ENCODE measurements at regions not wholly inside any gene's neighbourhood (a gene's known extent, or its start where the extent isn't known, plus 50 kb on each side); places are given as distances from the start of the nearest gene placed in this dataset.

DNA sequence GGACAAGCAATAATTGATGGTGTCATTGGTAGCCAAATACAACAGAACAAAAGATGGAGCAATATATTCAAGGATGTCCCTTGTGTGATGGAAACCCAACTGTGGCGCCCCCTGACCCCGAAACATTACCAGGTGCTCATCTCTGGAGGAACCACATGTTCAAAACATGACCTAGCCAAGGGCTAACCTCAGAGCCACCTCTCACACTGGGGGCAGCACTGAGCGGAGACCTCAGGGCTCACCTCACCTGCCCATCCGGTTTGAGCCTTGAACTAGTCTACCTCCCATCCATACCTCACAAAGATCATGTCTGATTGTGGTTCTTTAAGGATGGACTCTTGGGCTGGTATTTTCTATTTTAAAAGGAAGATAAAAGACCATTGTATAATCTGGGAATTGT is 314.4 kb upstream of the CDH7 start:
- Histone ChIP-seq H3F3A (ENCODE audit: low read length, unreplicated experiment) (no peaks in the 10 kb centered on the region), H3K36me3 (ENCODE audit: low read depth, low read length) (no peaks in the 10 kb centered on the region), H3K27ac (ENCODE audit: low read length) (no peak overlapping the region), H3K27me3 (ENCODE audit: low read length) (0 out of 2 replicates have a peak, but pooled peaks cover 3% of the 10 kb centered on the region), H3K9me2 (replicated peaks; ENCODE audit: low read length) (no peaks in the 10 kb centered on the region), H3K4me2 (ENCODE audit: low read length) (no peak overlapping the region), H4K20me1 (ENCODE audit: low read length) (no peaks in the 10 kb centered on the region), H2AFZ (ENCODE audit: low read length) (no peak overlapping the region), H3K9ac (ENCODE audit: low read length) (no peak overlapping the region), H3K9me3 (ENCODE audit: low read length) (no peaks in the 10 kb centered on the region), H3K79me2 (ENCODE audit: low read length) (no peaks in the 10 kb centered on the region), H3K4me1 (ENCODE audit: insufficient read depth, low read length) (no peaks in the 10 kb centered on the region), H3K4me3 (ENCODE audit: low read length) (no peak overlapping the region)
- intact Hi-C loops (cut with micrococcal nuclease): loop anchor here (10.0 kb wide), 1 partner anchor 202 kb away; no protein-coding TSS in a partner anchor
- no peak for DNase-seq
- POLR2A ChIA-PET (ENCODE audit: unreplicated experiment): no interaction called here
- no peak; the same call in 1 of the 2 replicates for ATAC-seq
- no TSS peak for BruUV-seq (replicated peaks)
- CTCF ChIA-PET: no interaction called here
- TF ChIP-seq, protein P1, sequence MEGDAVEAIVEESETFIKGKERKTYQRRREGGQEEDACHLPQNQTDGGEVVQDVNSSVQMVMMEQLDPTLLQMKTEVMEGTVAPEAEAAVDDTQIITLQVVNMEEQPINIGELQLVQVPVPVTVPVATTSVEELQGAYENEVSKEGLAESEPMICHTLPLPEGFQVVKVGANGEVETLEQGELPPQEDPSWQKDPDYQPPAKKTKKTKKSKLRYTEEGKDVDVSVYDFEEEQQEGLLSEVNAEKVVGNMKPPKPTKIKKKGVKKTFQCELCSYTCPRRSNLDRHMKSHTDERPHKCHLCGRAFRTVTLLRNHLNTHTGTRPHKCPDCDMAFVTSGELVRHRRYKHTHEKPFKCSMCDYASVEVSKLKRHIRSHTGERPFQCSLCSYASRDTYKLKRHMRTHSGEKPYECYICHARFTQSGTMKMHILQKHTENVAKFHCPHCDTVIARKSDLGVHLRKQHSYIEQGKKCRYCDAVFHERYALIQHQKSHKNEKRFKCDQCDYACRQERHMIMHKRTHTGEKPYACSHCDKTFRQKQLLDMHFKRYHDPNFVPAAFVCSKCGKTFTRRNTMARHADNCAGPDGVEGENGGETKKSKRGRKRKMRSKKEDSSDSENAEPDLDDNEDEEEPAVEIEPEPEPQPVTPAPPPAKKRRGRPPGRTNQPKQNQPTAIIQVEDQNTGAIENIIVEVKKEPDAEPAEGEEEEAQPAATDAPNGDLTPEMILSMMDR (conservative IDR thresholded peaks at IDR 0.05; ENCODE audit: low read depth, low read length): peak; percentile 48
- no peak for TF ChIP-seq EZH2phosphoT487 (IDR thresholded peaks at IDR 0.05; ENCODE audit: borderline replicate concordance, low read length)

DNA sequence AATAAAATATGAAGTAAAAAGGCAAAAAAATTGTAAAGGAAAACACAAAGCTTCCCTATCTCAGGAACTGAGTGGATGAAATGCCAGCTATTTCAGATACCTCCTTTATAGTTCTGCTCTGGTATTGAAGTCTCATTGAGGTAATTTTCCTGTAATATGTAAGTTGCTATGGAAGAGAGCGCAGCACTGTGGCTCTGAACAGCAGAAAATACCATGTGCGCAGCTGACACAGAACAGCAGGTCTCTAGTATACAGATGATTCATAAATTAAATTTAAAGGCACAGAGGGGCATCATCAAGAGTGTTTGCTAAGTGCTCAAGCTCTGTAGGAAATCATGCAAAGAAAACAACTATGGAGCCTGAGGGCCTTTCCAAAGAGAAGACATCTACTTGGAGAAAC is 315.3 kb upstream of the CDH7 start:
- H3K4me3 ChIP-seq (ENCODE audit: low read length): no peak overlapping the region
- ChIA-PET POLR2A (ENCODE audit: unreplicated experiment) (no interaction called here), CTCF (no interaction called here)
- H3K9ac ChIP-seq (ENCODE audit: low read length): no peak overlapping the region
- H3K79me2 ChIP-seq (ENCODE audit: low read length): no peaks in the 10 kb centered on the region
- no peaks in the 10 kb centered on the region for H4K20me1 ChIP-seq (ENCODE audit: low read length)
- no peaks in the 10 kb centered on the region for H3K9me3 ChIP-seq (ENCODE audit: low read length)
- no TSS peak for BruUV-seq (replicated peaks)
- no peak for DNase-seq
- no peak for ATAC-seq
- H3K4me1 ChIP-seq (ENCODE audit: insufficient read depth, low read length): no peaks in the 10 kb centered on the region
- H3K27me3 ChIP-seq (ENCODE audit: low read length): no peaks in the 10 kb centered on the region
- H3K4me2 ChIP-seq (ENCODE audit: low read length): no peak overlapping the region
- H3K27ac ChIP-seq (ENCODE audit: low read length): no peak overlapping the region
- TF ChIP-seq EZH2phosphoT487 (IDR thresholded peaks at IDR 0.05; ENCODE audit: borderline replicate concordance, low read length) (no peak), EZH2 (IDR thresholded peaks at IDR 0.05; ENCODE audit: low read length, unreplicated experiment) (no peak)
- TF ChIP-seq, protein P1 (conservative IDR thresholded peaks at IDR 0.05; ENCODE audit: low read depth, low read length): no peak
- H3F3A ChIP-seq (ENCODE audit: low read length, unreplicated experiment): no peaks in the 10 kb centered on the region
- no peaks in the 10 kb centered on the region for H3K9me2 ChIP-seq (replicated peaks; ENCODE audit: low read length)
- H2AFZ ChIP-seq (ENCODE audit: low read length): no peak overlapping the region
- intact Hi-C loops (cut with micrococcal nuclease): loop anchor here (10.0 kb wide), 1 partner anchor 201 kb away; no protein-coding TSS in a partner anchor
- H3K36me3 ChIP-seq (ENCODE audit: low read depth, low read length): no peaks in the 10 kb centered on the region

DNA sequence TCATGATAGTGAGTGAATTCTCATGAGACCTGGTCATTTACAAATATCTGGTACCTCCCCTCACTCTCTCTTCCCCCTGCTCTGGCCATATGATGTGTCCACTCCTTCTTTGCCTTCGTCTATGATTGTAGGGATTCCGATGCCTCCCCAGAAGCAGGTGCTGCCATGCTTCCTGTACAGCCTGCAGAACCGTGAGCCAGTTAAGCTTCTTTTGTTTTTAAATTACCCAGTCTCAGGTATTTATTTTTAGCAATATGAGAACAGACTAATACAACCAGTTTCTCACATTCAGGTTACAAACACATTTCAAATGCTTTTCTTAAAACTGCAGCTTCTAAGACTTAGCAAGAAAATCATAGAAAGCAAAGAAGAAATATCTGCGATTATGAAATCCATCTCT is 321.2 kb upstream of the CDH7 start:
- no peak for ATAC-seq
- H3K27ac ChIP-seq (ENCODE audit: low read length): no peak overlapping the region
- no TSS peak for BruUV-seq (replicated peaks)

More for the DNA sequence above, 321.2 kb upstream of the CDH7 start:
- TF ChIP-seq EZH2 (IDR thresholded peaks at IDR 0.05; ENCODE audit: low read length, unreplicated experiment): no peak
- TF ChIP-seq EZH2phosphoT487 (IDR thresholded peaks at IDR 0.05; ENCODE audit: borderline replicate concordance, low read length): no peak
- TF ChIP-seq, protein P1 (conservative IDR thresholded peaks at IDR 0.05; ENCODE audit: low read depth, low read length): no peak
- no peaks in the 10 kb centered on the region for H3K9me3 ChIP-seq (ENCODE audit: low read length)
- H3K9ac ChIP-seq (ENCODE audit: low read length): no peak overlapping the region
- no peaks in the 10 kb centered on the region for H3K79me2 ChIP-seq (ENCODE audit: low read length)
- H2AFZ ChIP-seq (ENCODE audit: low read length): no peak overlapping the region
- intact Hi-C loops (cut with micrococcal nuclease): no loop called here
- no peak overlapping the region for H3K4me3 ChIP-seq (ENCODE audit: low read length)
- H4K20me1 ChIP-seq (ENCODE audit: low read length): no peaks in the 10 kb centered on the region
- H3K4me2 ChIP-seq (ENCODE audit: low read length): no peak overlapping the region
- ChIA-PET CTCF (no interaction called here), POLR2A (ENCODE audit: unreplicated experiment) (no interaction called here)
- no peaks in the 10 kb centered on the region for H3K4me1 ChIP-seq (ENCODE audit: insufficient read depth, low read length)
- no peaks in the 10 kb centered on the region for H3F3A ChIP-seq (ENCODE audit: low read length, unreplicated experiment)
- no peaks in the 10 kb centered on the region for H3K9me2 ChIP-seq (replicated peaks; ENCODE audit: low read length)
- no peak for DNase-seq
- H3K36me3 ChIP-seq (ENCODE audit: low read depth, low read length): no peaks in the 10 kb centered on the region
- no peaks in the 10 kb centered on the region for H3K27me3 ChIP-seq (ENCODE audit: low read length)

All from PC-3 (cell line).